Trophoblast cell (in vitro differentiated cells and primary cell): ENCODE measurements at regions not wholly inside any gene's neighbourhood (a gene's known extent, or its start where the extent isn't known, plus 50 kb on each side); places are given as distances from the start of the nearest gene placed in this dataset.
A peak's percentile ranks its signal among the peaks of the same experiment; 100 is the strongest.

Experiments
- DNase-seq, 2 donors: peaks; one replicate each; pipeline ENCODE4 v3.0.0-alpha.2; 2016
- H2AFZ ChIP-seq: 2 replicates; pipeline ENCODE4 v1.6.1; 2013; ENCODE audit warnings: low read length, moderate library complexity, mild to moderate bottlenecking; ENCODE audit not compliant: insufficient read depth, poor library complexity
- H2AK5ac ChIP-seq: 2 replicates; pipeline ENCODE4 v1.6.1; 2013; ENCODE audit warnings: mild to moderate bottlenecking, low read length
- H2BK120ac ChIP-seq: 2 replicates; pipeline ENCODE4 v1.6.1; 2013; ENCODE audit warnings: low read length, mild to moderate bottlenecking, moderate library complexity; ENCODE audit not compliant: insufficient read depth, poor library complexity
- H2BK12ac ChIP-seq: 2 replicates; pipeline ENCODE4 v1.6.1; 2013; ENCODE audit warnings: mild to moderate bottlenecking, low read length, moderate library complexity
- H2BK5ac ChIP-seq: 2 replicates; pipeline ENCODE4 v1.6.1; 2013; ENCODE audit warnings: low read length, low read depth, moderate library complexity, mild to moderate bottlenecking; ENCODE audit not compliant: poor library complexity
- H3K14ac ChIP-seq: 2 replicates; pipeline ENCODE4 v1.6.1; 2013; ENCODE audit warnings: mild to moderate bottlenecking, low read length
- H3K18ac ChIP-seq: 2 replicates; pipeline ENCODE4 v1.6.1; 2013; ENCODE audit warnings: mild to moderate bottlenecking, low read length
- H3K23ac ChIP-seq: 2 replicates; pipeline ENCODE4 v1.6.1; 2013; ENCODE audit warnings: low read length
- H3K27ac ChIP-seq: 2 replicates; pipeline ENCODE4 v1.5.1; 2013; ENCODE audit warnings: low read depth, mild to moderate bottlenecking, inconsistent platforms, low read length, moderate library complexity
- H3K27me3 ChIP-seq: 2 replicates; pipeline ENCODE4 v1.6.1; 2013; ENCODE audit warnings: inconsistent platforms, mild to moderate bottlenecking, low read length, moderate library complexity; ENCODE audit not compliant: insufficient read depth
- H3K36me3 ChIP-seq, 2 experiments: 1 replicate in 1 of 2; 2 replicates in 1 of 2; pipeline ENCODE4 v1.6.1; 2013; ENCODE audit warnings: low read length in 2 of 2, mild to moderate bottlenecking in 2 of 2, moderate library complexity in 1 of 2; ENCODE audit not compliant: insufficient read depth in 2 of 2, control insufficient read depth in 1 of 2
- H3K4ac ChIP-seq: 2 replicates; pipeline ENCODE4 v1.6.1; 2013; ENCODE audit warnings: low read depth, mild to moderate bottlenecking, low read length, moderate library complexity
- H3K4me1 ChIP-seq, 2 experiments: 1 replicate in 1 of 2; 2 replicates in 1 of 2; pipeline ENCODE4 v1.6.1; 2013; ENCODE audit warnings: low read length in 2 of 2, mild to moderate bottlenecking in 2 of 2, moderate library complexity in 1 of 2; ENCODE audit not compliant: insufficient read depth in 2 of 2, control insufficient read depth in 1 of 2
- H3K4me2 ChIP-seq: 2 replicates; pipeline ENCODE4 v1.6.1; 2013; ENCODE audit warnings: inconsistent platforms, mild to moderate bottlenecking, low read length, moderate library complexity
- H3K4me3 ChIP-seq: 2 replicates; pipeline ENCODE4 v1.5.1; 2013; ENCODE audit warnings: mild to moderate bottlenecking, low read depth, low read length, inconsistent platforms
- H3K79me1 ChIP-seq: one replicate; pipeline ENCODE4 v1.6.1; 2013; ENCODE audit warnings: low read length
- H3K79me2 ChIP-seq: 2 replicates; pipeline ENCODE4 v1.6.1; 2013; ENCODE audit warnings: low read length, mild to moderate bottlenecking; ENCODE audit not compliant: control insufficient read depth, insufficient read depth, poor library complexity
- H3K9ac ChIP-seq: 2 replicates; pipeline ENCODE4 v1.6.1; 2013; ENCODE audit warnings: mild to moderate bottlenecking, low read length
- H3K9me3 ChIP-seq: 2 replicates; pipeline ENCODE4 v1.6.1; 2013; ENCODE audit warnings: low read depth, mild to moderate bottlenecking, control low read depth, inconsistent platforms, low read length; ENCODE audit not compliant: insufficient read depth
- H4K12ac ChIP-seq: 2 replicates; pipeline ENCODE4 v1.6.1; 2013; ENCODE audit warnings: low read depth, mild to moderate bottlenecking, low read length, moderate library complexity
- H4K8ac ChIP-seq: 2 replicates; pipeline ENCODE4 v1.6.1; 2013; ENCODE audit warnings: low read depth, mild to moderate bottlenecking, low read length, moderate library complexity
- H4K91ac ChIP-seq: one replicate; pipeline ENCODE4 v1.6.1; 2013; ENCODE audit warnings: low read depth, mild to moderate bottlenecking, low read length, moderate library complexity
- WGBS: extraction: QIAGEN DNeasy Blood & Tissue Kit; methylation state at CpG from one replicate; pipeline ENCODE4 v1.1.7; 2013; ENCODE audit warnings: missing lambda C conversion rate; ENCODE audit not compliant: insufficient read length, insufficient coverage; ENCODE audit errors: extremely low coverage; 5-methylcytosine and 5-hydroxymethylcytosine counted together

- Histone ChIP-seq H4K8ac (peak overlapping the region; percentile 83), H3K27ac (peak overlapping the region; percentile 42), H3K79me2 (no peaks in the 10 kb centered on the region), H3K4ac (peak overlapping the region; percentile 17), H3K4me2 (no peak overlapping the region), H4K12ac (no peak overlapping the region), H2AFZ (peak overlapping the region; percentile 50), H3K36me3 (no peaks in the 10 kb centered on the region), H3K9ac (no peak overlapping the region), H3K27me3 (no peaks in the 10 kb centered on the region), H2BK120ac (no peak overlapping the region), H2AK5ac (peak overlapping the region; percentile 13), H3K4me1 (peaks cover 19 to 25% of the 10 kb centered on the region in 2 experiments), H3K4me3 (no peak overlapping the region), H3K79me1 (peaks cover 30% of the 10 kb centered on the region), H3K18ac (peak overlapping the region; percentile 74), H3K9me3 (no peaks in the 10 kb centered on the region), H3K23ac (no peak overlapping the region), H2BK12ac (peak overlapping the region; percentile 97), H3K14ac (peak overlapping the region; percentile 33), H4K91ac (peak overlapping the region; percentile 89), H2BK5ac (peak overlapping the region; percentile 78)
- no peak for DNase-seq
- WGBS, result no CpG with 5 or more reads among the region's 5 CpGs
These were observed 60.8 kb upstream of the RNF152 start for GRCh38 chr18:61953641-61954040.

GRCh38 chr18:61953161-61953560 is 60.4 kb upstream of the RNF152 start:
- H3K79me2 ChIP-seq, result no peaks in the 10 kb centered on the region
- H4K91ac ChIP-seq, result peak overlapping the region; percentile 89
- H4K8ac ChIP-seq, result peak overlapping the region; percentile 83
- no peak overlapping the region for H4K12ac ChIP-seq
- H3K27ac ChIP-seq, result peak overlapping the region; percentile 42
- H2BK12ac ChIP-seq, result peak overlapping the region; percentile 97
- no peaks in the 10 kb centered on the region for H3K27me3 ChIP-seq
- H3K18ac ChIP-seq, result peak overlapping the region; percentile 77
- H3K9me3 ChIP-seq, result no peaks in the 10 kb centered on the region
- no peak overlapping the region for H3K4me3 ChIP-seq
- no peak overlapping the region for H2AK5ac ChIP-seq
- H3K36me3 ChIP-seq, result no peaks in the 10 kb centered on the region
- peak overlapping the region; percentile 70 for H3K14ac ChIP-seq
- H3K9ac ChIP-seq, result no peak overlapping the region
- peak overlapping the region; percentile 69 for H3K4ac ChIP-seq
- peaks cover 31% of the 10 kb centered on the region for H3K79me1 ChIP-seq
- H3K23ac ChIP-seq, result no peak overlapping the region
- H2AFZ ChIP-seq, result peak overlapping the region; percentile 50
- no CpG with 5 or more reads among the region's 5 CpGs for WGBS
- H3K4me2 ChIP-seq, result no peak overlapping the region
- DNase-seq, result no peak
- H2BK5ac ChIP-seq, result peak overlapping the region; percentile 78
- peak overlapping the region; percentile 86 for H2BK120ac ChIP-seq
- H3K4me1 ChIP-seq, result peaks cover 22 to 29% of the 10 kb centered on the region in 2 experiments

GRCh38 chr18:61951396-61951795 is 58.6 kb upstream of the RNF152 start:
- DNase-seq, result no peak
- Histone ChIP-seq H3K79me1 (peaks cover 33% of the 10 kb centered on the region), H3K4me2 (no peak overlapping the region), H4K12ac (no peak overlapping the region), H3K18ac (no peak overlapping the region), H4K8ac (peak overlapping the region; percentile 36), H3K14ac (peak overlapping the region; percentile 49), H2BK5ac (peak overlapping the region; percentile 37), H2AFZ (no peak overlapping the region), H3K4ac (peak overlapping the region; percentile 53), H3K79me2 (no peaks in the 10 kb centered on the region), H2AK5ac (peak overlapping the region; percentile 55), H3K9ac (no peak overlapping the region), H3K4me1 (peaks cover 24 to 25% of the 10 kb centered on the region in 2 experiments), H2BK120ac (peak overlapping the region; percentile 76), H3K36me3 (no peaks in the 10 kb centered on the region), H3K4me3 (no peak overlapping the region), H3K9me3 (no peaks in the 10 kb centered on the region), H2BK12ac (peak overlapping the region; percentile 96), H4K91ac (peak overlapping the region; percentile 91), H3K23ac (no peak overlapping the region), H3K27ac (peak overlapping the region; percentile 88), H3K27me3 (no peaks in the 10 kb centered on the region)
- no CpG with 5 or more reads among the region's 6 CpGs for WGBS

- Histone ChIP-seq H3K4me2 (no peak overlapping the region), H3K4me3 (no peak overlapping the region), H4K8ac (no peak overlapping the region), H3K23ac (no peak overlapping the region), H4K12ac (no peak overlapping the region), H3K9ac (no peak overlapping the region), H3K36me3 (no peaks in the 10 kb centered on the region), H3K27me3 (no peaks in the 10 kb centered on the region), H2BK120ac (no peak overlapping the region), H3K4me1 (peaks cover 24 to 25% of the 10 kb centered on the region in 2 experiments), H2AK5ac (no peak overlapping the region), H3K18ac (no peak overlapping the region), H3K27ac (no peak overlapping the region), H3K79me1 (peaks cover 33% of the 10 kb centered on the region), H2BK12ac (no peak overlapping the region), H3K14ac (no peak overlapping the region), H2AFZ (no peak overlapping the region), H4K91ac (no peak overlapping the region), H3K4ac (no peak overlapping the region), H2BK5ac (no peak overlapping the region), H3K79me2 (no peaks in the 10 kb centered on the region), H3K9me3 (no peaks in the 10 kb centered on the region)
- WGBS, result no CpG with 5 or more reads among the region's 3 CpGs
- no peak for DNase-seq
These were observed 57.6 kb upstream of the RNF152 start for GRCh38 chr18:61950371-61950770.
